Hepatocyte (in vitro differentiated cells): ENCODE measurements at regions not wholly inside any gene's neighbourhood (a gene's known extent, or its start where the extent isn't known, plus 50 kb on each side); places are given as distances from the start of the nearest gene placed in this dataset.

Experiments used
- CTCF ChIP-seq: fragments of 200-600 bp; sonication (generic); IDR thresholded peaks from 2 replicates; pipeline ENCODE4 v1.5.1; 2016; ENCODE audit warnings: antibody characterized with exemption, mild to moderate bottlenecking; ENCODE audit not compliant: poor library complexity
- EZH2 ChIP-seq: fragments of 200-600 bp; sonication (generic); IDR thresholded peaks from 2 replicates; pipeline ENCODE4 v1.6.1; 2016; ENCODE audit warnings: antibody characterized with exemption, mild to moderate bottlenecking, borderline replicate concordance

- TF ChIP-seq CTCF (no peak), EZH2 (no peak)
These were observed 52.2 kb upstream of the ETS2 start for GRCh38 chr21:38753557-38753971.
